ENCODE measurements at regions not wholly inside any gene's neighbourhood (a gene's known extent, or its start where the extent isn't known, plus 50 kb on each side); places are given as distances from the start of the nearest gene placed in this dataset.

DNA sequence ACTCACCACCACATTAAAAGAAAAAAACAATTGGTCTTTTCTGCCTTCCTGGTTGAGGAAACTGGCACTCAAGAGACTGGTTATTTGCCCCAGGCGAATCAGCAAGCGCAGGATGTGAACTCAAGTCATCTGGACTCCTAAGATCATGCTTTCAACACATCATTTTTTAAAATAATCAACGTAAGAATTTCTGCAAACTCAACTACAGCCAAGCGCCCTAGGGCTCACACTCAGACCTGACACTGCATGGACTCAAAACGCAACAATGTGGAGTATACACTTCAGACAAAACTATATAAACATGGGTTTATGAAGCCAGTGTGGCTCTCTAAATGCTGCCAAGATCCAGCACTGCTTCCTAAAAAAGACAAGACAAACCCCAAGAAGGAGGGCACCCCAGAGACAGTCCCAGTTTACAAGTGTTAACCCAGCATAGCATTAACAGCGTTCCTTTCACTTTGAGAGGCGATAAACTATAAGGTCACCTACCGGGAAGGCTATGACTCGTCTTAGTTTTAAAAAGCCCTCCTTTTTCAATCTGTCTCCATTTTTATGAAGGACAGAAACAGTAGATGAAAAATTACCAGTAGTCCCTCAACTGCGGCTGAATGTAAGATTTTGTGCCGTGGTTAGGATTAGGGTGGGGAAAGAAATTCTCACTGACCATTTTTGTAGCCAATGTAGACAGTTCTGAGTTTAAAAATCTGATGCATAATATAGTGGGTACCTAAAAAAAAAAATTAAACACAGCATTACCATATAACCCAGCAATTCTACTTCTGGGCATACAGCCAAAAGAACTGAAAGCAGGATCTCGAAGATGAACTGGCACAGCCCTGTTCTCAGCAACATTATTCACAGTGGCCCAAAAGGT, 54.8 kb downstream of the SIPA1L2 start:
- TF ChIP-seq RAD21 (IDR thresholded peaks at IDR 0.05; ENCODE audit: low read length) (no peak), MAZ (IDR thresholded peaks at IDR 0.05; ENCODE audit: borderline replicate concordance, low read depth, low read length) (no peak), FOS (IDR thresholded peaks at IDR 0.05; ENCODE audit: low read depth, low read length) (no peak), CEBPB (IDR thresholded peaks at IDR 0.05; ENCODE audit: low read depth, low read length) (no peak), RFX5 (IDR thresholded peaks at IDR 0.05; ENCODE audit: low read depth, low read length) (no peak), MXI1 (IDR thresholded peaks at IDR 0.05; ENCODE audit: borderline replicate concordance, low read depth, low read length) (no peak), SMC3 (IDR thresholded peaks at IDR 0.05; ENCODE audit: low read depth, low read length) (no peak), POLR2A (IDR thresholded peaks at IDR 0.05; ENCODE audit: low read depth, low read length) (no peak), NFE2L2 (IDR thresholded peaks at IDR 0.05; ENCODE audit: low read depth, low read length) (no peak), MAFK (IDR thresholded peaks at IDR 0.05; ENCODE audit: low read depth, low read length) (no peak), RCOR1 (IDR thresholded peaks at IDR 0.05; ENCODE audit: insufficient replicate concordance, low read length) (no peak)
- TF ChIP-seq, protein P1, sequence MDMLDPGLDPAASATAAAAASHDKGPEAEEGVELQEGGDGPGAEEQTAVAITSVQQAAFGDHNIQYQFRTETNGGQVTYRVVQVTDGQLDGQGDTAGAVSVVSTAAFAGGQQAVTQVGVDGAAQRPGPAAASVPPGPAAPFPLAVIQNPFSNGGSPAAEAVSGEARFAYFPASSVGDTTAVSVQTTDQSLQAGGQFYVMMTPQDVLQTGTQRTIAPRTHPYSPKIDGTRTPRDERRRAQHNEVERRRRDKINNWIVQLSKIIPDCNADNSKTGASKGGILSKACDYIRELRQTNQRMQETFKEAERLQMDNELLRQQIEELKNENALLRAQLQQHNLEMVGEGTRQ (IDR thresholded peaks at IDR 0.05; ENCODE audit: low read depth, low read length) = no peak
- TF ChIP-seq, protein P2, sequence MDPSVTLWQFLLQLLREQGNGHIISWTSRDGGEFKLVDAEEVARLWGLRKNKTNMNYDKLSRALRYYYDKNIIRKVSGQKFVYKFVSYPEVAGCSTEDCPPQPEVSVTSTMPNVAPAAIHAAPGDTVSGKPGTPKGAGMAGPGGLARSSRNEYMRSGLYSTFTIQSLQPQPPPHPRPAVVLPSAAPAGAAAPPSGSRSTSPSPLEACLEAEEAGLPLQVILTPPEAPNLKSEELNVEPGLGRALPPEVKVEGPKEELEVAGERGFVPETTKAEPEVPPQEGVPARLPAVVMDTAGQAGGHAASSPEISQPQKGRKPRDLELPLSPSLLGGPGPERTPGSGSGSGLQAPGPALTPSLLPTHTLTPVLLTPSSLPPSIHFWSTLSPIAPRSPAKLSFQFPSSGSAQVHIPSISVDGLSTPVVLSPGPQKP (IDR thresholded peaks at IDR 0.05; ENCODE audit: borderline replicate concordance, low read depth, low read length) = no peak
- Histone ChIP-seq H3K79me1 (ENCODE audit: low read depth in 1 of 2, low read length in 2 of 2) (peaks cover 0 to 22% of the 10 kb centered on the region in 2 experiments; a peak in 1 of 4 replicates), H2BK5ac (ENCODE audit: low read depth, low read length, poor library complexity, severe bottlenecking) (peak overlapping the region; percentile 40), H3K56ac (ENCODE audit: extremely low read depth, insufficient read depth, low read length) (no peak overlapping the region), H2BK15ac (ENCODE audit: low read depth, low read length) (peak overlapping the region; percentile 37; the same call in 1 of the 3 replicates), H4K8ac (ENCODE audit: low read depth in 2 of 2, low read length in 2 of 2) (peak overlapping the region in 1 of 2 experiments; percentile 32; a peak in 2 of 4 replicates), H3K4me2 (ENCODE audit: low read depth, low read length) (peak overlapping the region; percentile 82), H3K27me3 (ENCODE audit: control insufficient read depth, insufficient read depth, low read length) (no peaks in the 10 kb centered on the region), H3K4me1 (ENCODE audit: control insufficient read depth, insufficient read depth, low read length) (peaks cover 2% of the 10 kb centered on the region; the same call in 1 of the 2 replicates), H2AFZ (replicated peaks; ENCODE audit: low read length, poor library complexity) (peak overlapping the region; percentile 60), H3K9me1 (ENCODE audit: insufficient read depth, low read length) (no peaks in the 10 kb centered on the region), H2BK120ac (ENCODE audit: low read depth, low read length) (peak overlapping the region; percentile 60), H2AK9ac (replicated peaks; ENCODE audit: low read depth, low read length, poor library complexity) (no peak overlapping the region), H2AK5ac (ENCODE audit: low read depth, low read length) (no peak overlapping the region), H2BK20ac (ENCODE audit: low read depth, low read length) (peak overlapping the region; percentile 48), H3K18ac (ENCODE audit: low read depth, low read length) (peak overlapping the region; percentile 50; the same call in 1 of the 2 replicates), H3K23ac (ENCODE audit: low read depth, low read length) (peak overlapping the region; percentile 63; the same call in 1 of the 2 replicates), H4K5ac (ENCODE audit: low read depth, low read length) (no peak overlapping the region), H4K91ac (ENCODE audit: insufficient read depth, low read depth, low read length) (no peak overlapping the region), H3K4me3 (ENCODE audit: insufficient read depth, low read depth, low read length) (peak overlapping the region; percentile 32; the same call in 1 of the 2 replicates), H3K36me3 (ENCODE audit: control insufficient read depth, insufficient read depth, low read length) (peaks cover 1% of the 10 kb centered on the region; the same call in 1 of the 2 replicates), H4K20me1 (ENCODE audit: insufficient read depth, low read length) (no peaks in the 10 kb centered on the region), H3K9ac (ENCODE audit: low read depth, low read length) (peak overlapping the region; percentile 11; the same call in 1 of the 2 replicates), H3K9me3 (ENCODE audit: control insufficient read depth, insufficient read depth, low read length) (no peaks in the 10 kb centered on the region), H3K14ac (replicated peaks; ENCODE audit: low read depth, low read length) (no peak overlapping the region; the same call in 1 of the 2 replicates), H3K27ac (ENCODE audit: insufficient read depth, low read length) (peak overlapping the region; percentile 18; the same call in 1 of the 2 replicates), H3K4ac (ENCODE audit: low read depth, low read length) (peak overlapping the region; percentile 51)
- intact Hi-C loops (cut with micrococcal nuclease) = loop anchor here (2.0 kb wide), 1 partner anchor 20 kb away; no protein-coding TSS in a partner anchor
- ChIA-PET CTCF (no interaction called here), POLR2A (ENCODE audit: unreplicated experiment) (no interaction called here)
- in situ Hi-C loops (cut with MboI; ENCODE audit: low sequenced_read_pairs) = no loop called here
- BruUV-seq (replicated peaks) = no TSS peak
- DNase-seq (peak; percentile 68), ATAC-seq (ENCODE audit: low read depth) (peak; percentile 76)
- dilution Hi-C loops (cut with HindIII; ENCODE audit: low sequenced_read_pairs, unreplicated experiment) = no loop called here
- WGBS, 2 experiments (ENCODE audit: extremely low coverage in 2 of 2, insufficient read length in 1 of 2) = 33% methylated on average over 3 of the region's 12 CpGs; no CpG with 5 or more reads in 1 of the 2 experiments

Measured in IMR-90 (cell line).